ENCODE measurements at regions not wholly inside any gene's neighbourhood (a gene's known extent, or its start where the extent isn't known, plus 50 kb on each side); places are given as distances from the start of the nearest gene placed in this dataset.
"Not testable (repeated sequence)": the region's sequence is repeated elsewhere in the genome, so short reads cannot be mapped to it uniquely, and the experiment has no call there.

DNA sequence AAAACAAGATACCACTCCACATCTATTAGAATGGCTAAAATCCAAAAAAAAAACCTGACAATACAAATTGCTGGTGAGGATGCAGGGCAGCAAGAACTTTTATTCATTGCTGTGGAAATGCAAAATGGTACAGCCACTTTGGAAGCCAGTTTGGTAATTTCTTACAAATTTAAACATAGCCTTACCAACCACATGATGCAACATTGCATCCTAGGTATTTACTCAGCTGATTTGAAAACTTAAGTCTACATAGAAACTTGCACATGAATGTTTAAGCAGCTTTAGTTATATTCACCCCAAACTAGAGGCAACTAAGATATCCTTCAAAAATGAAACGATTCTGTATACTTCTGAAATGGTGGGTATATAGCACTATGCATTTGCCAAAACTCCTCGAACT is 178.8 kb upstream of the PDE4B start:
- H2AFZ ChIP-seq (replicated peaks), result no peak overlapping the region
- H3K9ac ChIP-seq, result no peak overlapping the region
- TF ChIP-seq, protein P1, sequence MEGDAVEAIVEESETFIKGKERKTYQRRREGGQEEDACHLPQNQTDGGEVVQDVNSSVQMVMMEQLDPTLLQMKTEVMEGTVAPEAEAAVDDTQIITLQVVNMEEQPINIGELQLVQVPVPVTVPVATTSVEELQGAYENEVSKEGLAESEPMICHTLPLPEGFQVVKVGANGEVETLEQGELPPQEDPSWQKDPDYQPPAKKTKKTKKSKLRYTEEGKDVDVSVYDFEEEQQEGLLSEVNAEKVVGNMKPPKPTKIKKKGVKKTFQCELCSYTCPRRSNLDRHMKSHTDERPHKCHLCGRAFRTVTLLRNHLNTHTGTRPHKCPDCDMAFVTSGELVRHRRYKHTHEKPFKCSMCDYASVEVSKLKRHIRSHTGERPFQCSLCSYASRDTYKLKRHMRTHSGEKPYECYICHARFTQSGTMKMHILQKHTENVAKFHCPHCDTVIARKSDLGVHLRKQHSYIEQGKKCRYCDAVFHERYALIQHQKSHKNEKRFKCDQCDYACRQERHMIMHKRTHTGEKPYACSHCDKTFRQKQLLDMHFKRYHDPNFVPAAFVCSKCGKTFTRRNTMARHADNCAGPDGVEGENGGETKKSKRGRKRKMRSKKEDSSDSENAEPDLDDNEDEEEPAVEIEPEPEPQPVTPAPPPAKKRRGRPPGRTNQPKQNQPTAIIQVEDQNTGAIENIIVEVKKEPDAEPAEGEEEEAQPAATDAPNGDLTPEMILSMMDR (IDR thresholded peaks at IDR 0.05), result no peak
- no peak for TF ChIP-seq EZH2phosphoT487 (IDR thresholded peaks at IDR 0.05)
- no peak for TF ChIP-seq EZH2 (IDR thresholded peaks at IDR 0.05)
- H3K36me3 ChIP-seq, result no peaks in the 10 kb centered on the region
- Mint-ChIP-seq H3K36me3 (no peaks in the 10 kb centered on the region), H3K4me3 (no peak overlapping the region), H3K9me3 (no peaks in the 10 kb centered on the region), H3K27ac (no peak overlapping the region), H3K27me3 (ENCODE audit: insufficient read depth, low read depth) (no peaks in the 10 kb centered on the region), H3K4me1 (no peaks in the 10 kb centered on the region)
- H3K27me3 ChIP-seq, result no peaks in the 10 kb centered on the region
- no peak overlapping the region for H3K4me2 ChIP-seq
- no peaks in the 10 kb centered on the region for H3K79me2 ChIP-seq (ENCODE audit: low read depth)
- no peak overlapping the region for H3K27ac ChIP-seq
- H3F3A ChIP-seq (ENCODE audit: low read depth), result no peaks in the 10 kb centered on the region
- no peaks in the 10 kb centered on the region for H3K4me1 ChIP-seq
- H3K4me3 ChIP-seq, result no peak overlapping the region
- H3K9me3 ChIP-seq (ENCODE audit: low read depth), result no peaks in the 10 kb centered on the region
- no peak for DNase-seq (ENCODE audit: low spot score)
- no peaks in the 10 kb centered on the region for H4K20me1 ChIP-seq (ENCODE audit: low read depth)

DNA sequence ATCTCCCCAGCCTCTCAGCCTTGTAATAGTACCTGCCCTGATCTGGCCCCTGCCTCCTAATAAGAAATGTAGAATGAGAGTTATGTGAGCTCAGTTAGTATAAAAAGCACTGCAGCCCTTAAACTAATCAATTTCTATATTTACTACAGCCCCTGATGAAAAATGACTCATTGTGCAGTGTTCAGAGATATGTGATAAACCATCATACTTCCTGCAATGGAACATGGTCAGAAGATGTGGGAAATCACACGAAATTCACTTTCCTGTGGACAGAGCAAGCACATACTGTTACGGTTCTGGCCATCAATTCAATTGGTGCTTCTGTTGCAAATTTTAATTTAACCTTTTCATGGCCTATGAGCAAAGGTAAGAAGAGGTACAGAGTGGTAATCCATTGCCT is 176.8 kb upstream of the PDE4B start:
- Histone ChIP-seq H3K9ac (no peak overlapping the region), H3F3A (ENCODE audit: low read depth) (no peaks in the 10 kb centered on the region), H3K9me3 (ENCODE audit: low read depth) (no peaks in the 10 kb centered on the region), H3K27ac (no peak overlapping the region), H4K20me1 (ENCODE audit: low read depth) (no peaks in the 10 kb centered on the region), H3K27me3 (no peaks in the 10 kb centered on the region), H3K4me3 (no peak overlapping the region), H3K36me3 (no peaks in the 10 kb centered on the region), H2AFZ (replicated peaks) (no peak overlapping the region), H3K79me2 (ENCODE audit: low read depth) (no peaks in the 10 kb centered on the region), H3K4me2 (no peak overlapping the region), H3K4me1 (no peaks in the 10 kb centered on the region)
- Mint-ChIP-seq H3K36me3 (no peaks in the 10 kb centered on the region), H3K4me1 (no peaks in the 10 kb centered on the region), H3K4me3 (no peak overlapping the region), H3K9me3 (no peaks in the 10 kb centered on the region), H3K27me3 (ENCODE audit: insufficient read depth, low read depth) (no peaks in the 10 kb centered on the region), H3K27ac (no peak overlapping the region)
- TF ChIP-seq, protein P1 (IDR thresholded peaks at IDR 0.05), result no peak
- TF ChIP-seq EZH2 (IDR thresholded peaks at IDR 0.05), result no peak
- TF ChIP-seq EZH2phosphoT487 (IDR thresholded peaks at IDR 0.05), result no peak
- no peak for DNase-seq (ENCODE audit: low spot score)

DNA sequence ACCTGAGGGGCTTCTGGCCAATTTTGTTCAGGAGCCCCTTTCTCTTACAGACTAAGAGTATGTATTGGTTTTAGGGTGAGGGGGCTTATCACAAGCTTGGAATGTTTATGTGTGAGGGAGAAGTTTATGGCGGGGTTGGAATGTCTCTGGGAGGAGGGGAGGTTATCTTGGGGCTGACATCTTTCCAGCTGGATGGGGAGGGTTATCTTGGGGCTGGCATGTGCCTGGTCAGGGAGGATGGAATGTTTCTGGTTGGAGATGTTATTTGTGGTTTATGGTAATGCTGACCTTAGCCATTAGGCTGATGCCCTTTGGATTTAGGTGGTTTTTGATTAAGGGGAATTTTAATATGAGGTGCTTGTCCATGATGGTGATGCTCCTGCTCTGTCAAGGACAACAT is 171.0 kb upstream of the PDE4B start:
- H3K27ac Mint-ChIP-seq; H3K36me3 ChIP-seq; H3K4me3 ChIP-seq; H4K20me1 ChIP-seq (ENCODE audit: low read depth); H3K9ac ChIP-seq; H3K27ac ChIP-seq; H3K36me3 Mint-ChIP-seq; DNase-seq (ENCODE audit: low spot score); H2AFZ ChIP-seq (replicated peaks); H3K79me2 ChIP-seq (ENCODE audit: low read depth); H3K9me3 ChIP-seq (ENCODE audit: low read depth); H3F3A ChIP-seq (ENCODE audit: low read depth); H3K27me3 ChIP-seq; H3K27me3 Mint-ChIP-seq (ENCODE audit: insufficient read depth, low read depth); H3K4me1 ChIP-seq; H3K4me1 Mint-ChIP-seq; H3K4me3 Mint-ChIP-seq; H3K4me2 ChIP-seq; H3K9me3 Mint-ChIP-seq: not testable (repeated sequence)

DNA sequence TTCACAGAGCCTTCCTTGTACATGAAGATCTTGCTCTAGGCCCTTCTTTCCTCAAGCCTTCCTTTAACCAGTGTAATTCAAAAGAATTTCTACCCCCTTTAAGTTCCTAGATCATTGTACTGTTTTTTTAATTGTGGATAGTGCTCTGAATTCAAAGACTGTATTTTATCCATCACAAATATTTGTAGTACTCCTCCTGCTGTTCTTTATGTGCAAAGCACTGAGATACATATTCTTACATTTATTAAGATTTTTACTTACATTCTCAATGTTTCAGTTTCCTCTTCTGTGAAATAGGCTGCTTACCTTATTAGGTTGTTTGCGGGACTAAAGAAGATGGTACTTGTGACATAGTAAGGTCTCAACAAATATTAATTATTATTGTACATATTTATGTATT is 168.8 kb upstream of the PDE4B start:
- no peak for DNase-seq (ENCODE audit: low spot score)
- Histone ChIP-seq H2AFZ (replicated peaks) (no peak overlapping the region), H3K9ac (no peak overlapping the region), H3K79me2 (ENCODE audit: low read depth) (no peaks in the 10 kb centered on the region), H3K4me1 (no peaks in the 10 kb centered on the region), H3F3A (ENCODE audit: low read depth) (no peaks in the 10 kb centered on the region), H3K9me3 (ENCODE audit: low read depth) (no peaks in the 10 kb centered on the region), H3K36me3 (no peaks in the 10 kb centered on the region), H3K27ac (no peak overlapping the region), H3K4me3 (no peak overlapping the region), H3K27me3 (no peaks in the 10 kb centered on the region), H3K4me2 (no peak overlapping the region), H4K20me1 (ENCODE audit: low read depth) (no peaks in the 10 kb centered on the region)
- Mint-ChIP-seq H3K4me3 (no peak overlapping the region), H3K27ac (no peak overlapping the region), H3K9me3 (no peaks in the 10 kb centered on the region), H3K27me3 (ENCODE audit: insufficient read depth, low read depth) (peaks cover 2% of the 10 kb centered on the region), H3K4me1 (no peaks in the 10 kb centered on the region), H3K36me3 (no peaks in the 10 kb centered on the region)
- TF ChIP-seq, protein P1 (IDR thresholded peaks at IDR 0.05), result no peak
- TF ChIP-seq EZH2phosphoT487 (IDR thresholded peaks at IDR 0.05), result no peak
- no peak for TF ChIP-seq EZH2 (IDR thresholded peaks at IDR 0.05)

Measured in neural progenitor cell (in vitro differentiated cells).